A549 (cell line): ENCODE measurements at regions not wholly inside any gene's neighbourhood (a gene's known extent, or its start where the extent isn't known, plus 50 kb on each side); places are given as distances from the start of the nearest gene placed in this dataset.

ENCODE experiments used
- CTCF ChIP-seq: fragments of >200 bp; sonication (Bioruptor Twin); formaldehyde crosslinking; IDR thresholded peaks from 3 replicates; pipeline ENCODE4 v1.5.1; 2016
- EP300 ChIP-seq, 2 experiments: fragments of >200 bp; sonication (Bioruptor Twin); formaldehyde crosslinking; IDR thresholded peaks; 2 replicates in 1 of 2; 3 replicates in 1 of 2; pipeline ENCODE4 v1.6.1; 2016 to 2017
- HES2 ChIP-seq: fragments of >200 bp; sonication (Bioruptor Twin); formaldehyde crosslinking; IDR thresholded peaks from 2 replicates; pipeline ENCODE4 v1.6.1; 2016
- JUNB ChIP-seq: fragments of >200 bp; sonication (Bioruptor Twin); formaldehyde crosslinking; IDR thresholded peaks from 2 replicates; pipeline ENCODE4 v1.6.1; 2016
- KDM1A ChIP-seq: fragments of 200-600 bp; sonication (generic); IDR thresholded peaks from 2 replicates; pipeline ENCODE4 v1.6.1; 2016; ENCODE audit warnings: low read depth, mild to moderate bottlenecking
- RAD21 ChIP-seq, 2 experiments: fragments of >200 bp in 1 of 2; sonication (Bioruptor Twin) in 1 of 2; formaldehyde crosslinking in 1 of 2; IDR thresholded peaks in 1 of 2; conservative IDR thresholded peaks in 1 of 2; 2 replicates in 1 of 2; 3 replicates in 1 of 2; pipeline ENCODE4 v1.6.1; 2012 to 2018; ENCODE audit warnings: inconsistent platforms in 1 of 2
- RCOR1 ChIP-seq: fragments of 150-350 bp; IDR thresholded peaks from 2 replicates; pipeline ENCODE4 v1.6.1; 2014; ENCODE audit warnings: antibody characterized with exemption, low read length, low read depth

GRCh38 chr22:22834204-22834603 is 53.4 kb upstream of the IGLL5 start:
- TF ChIP-seq JUNB (no peak), HES2 (no peak), KDM1A (no peak), RCOR1 (no peak), CTCF (no peak), EP300 (IDR thresholded peaks at IDR 0.05) (no peak), RAD21 (conservative IDR thresholded peaks at IDR 0.05 in 1 of 2, IDR thresholded peaks at IDR 0.05 in 1 of 2) (no peak)
